H9 (cell line): ENCODE measurements at regions not wholly inside any gene's neighbourhood (a gene's known extent, or its start where the extent isn't known, plus 50 kb on each side); places are given as distances from the start of the nearest gene placed in this dataset.

Source experiments
- DNase-seq: peaks from one replicate; pipeline ENCODE4 v3.0.0-alpha.2; 2017
- H2AFZ ChIP-seq: one replicate; pipeline ENCODE4 v1.6.1; 2013; ENCODE audit warnings: mild to moderate bottlenecking, low read length, control low read depth, moderate library complexity
- H2AK5ac ChIP-seq: 2 replicates; pipeline ENCODE4 v1.6.1; 2013; ENCODE audit warnings: low read length, control low read depth, mixed read lengths; ENCODE audit not compliant: insufficient read length
- H2BK120ac ChIP-seq: one replicate; pipeline ENCODE4 v1.6.1; 2013; ENCODE audit warnings: low read depth, mild to moderate bottlenecking, low read length, control low read depth, inconsistent platforms; ENCODE audit not compliant: poor library complexity, severe bottlenecking
- H2BK12ac ChIP-seq: 2 replicates; pipeline ENCODE4 v1.6.1; 2013; ENCODE audit warnings: low read length, control low read depth, mixed read lengths, low read depth; ENCODE audit not compliant: insufficient read length
- H2BK15ac ChIP-seq: 2 replicates; pipeline ENCODE4 v1.6.1; 2013; ENCODE audit warnings: low read depth, low read length, control low read depth
- H2BK20ac ChIP-seq: one replicate; pipeline ENCODE4 v1.6.1; 2013; ENCODE audit warnings: low read depth, mild to moderate bottlenecking, low read length, control low read depth, inconsistent platforms; ENCODE audit not compliant: poor library complexity, severe bottlenecking
- H2BK5ac ChIP-seq: 2 replicates; pipeline ENCODE4 v1.6.1; 2013; ENCODE audit warnings: low read length, control low read depth, mixed read lengths; ENCODE audit not compliant: insufficient read length
- H3K14ac ChIP-seq: 2 replicates; pipeline ENCODE4 v1.6.1; 2013; ENCODE audit warnings: low read length, control low read depth; ENCODE audit not compliant: insufficient read depth
- H3K18ac ChIP-seq: 2 replicates; pipeline ENCODE4 v1.6.1; 2013; ENCODE audit warnings: low read depth, mild to moderate bottlenecking, mixed read lengths, low read length, control low read depth; ENCODE audit not compliant: insufficient read length
- H3K23ac ChIP-seq: 2 replicates; pipeline ENCODE4 v1.6.1; 2013; ENCODE audit warnings: low read length, control low read depth, mixed read lengths, low read depth; ENCODE audit not compliant: insufficient read length
- H3K23me2 ChIP-seq: 2 replicates; pipeline ENCODE4 v1.6.1; 2013; ENCODE audit warnings: low read depth, mild to moderate bottlenecking, mixed read lengths, low read length, control low read depth; ENCODE audit not compliant: insufficient read length, poor library complexity, severe bottlenecking
- H3K27ac ChIP-seq: 2 replicates; pipeline ENCODE4 v1.5.1; 2013; ENCODE audit warnings: low read length, control low read depth, mixed read lengths, low read depth; ENCODE audit not compliant: insufficient read length
- H3K27me3 ChIP-seq: 2 replicates; pipeline ENCODE4 v1.6.1; 2013; ENCODE audit warnings: low read length, control low read depth, inconsistent platforms; ENCODE audit not compliant: insufficient read depth
- H3K4ac ChIP-seq: 2 replicates; pipeline ENCODE4 v1.6.1; 2013; ENCODE audit warnings: low read depth, mild to moderate bottlenecking, control low read depth, inconsistent platforms, low read length, moderate library complexity
- H3K4me1 ChIP-seq: 2 replicates; pipeline ENCODE4 v1.6.1; 2013; ENCODE audit warnings: low read length, control low read depth, inconsistent platforms; ENCODE audit not compliant: insufficient read depth
- H3K4me2 ChIP-seq: 2 replicates; pipeline ENCODE4 v1.6.1; 2013; ENCODE audit warnings: low read length, control low read depth, mixed read lengths; ENCODE audit not compliant: insufficient read length, insufficient read depth
- H3K56ac ChIP-seq: 2 replicates; pipeline ENCODE4 v1.6.1; 2013; ENCODE audit warnings: low read depth, mild to moderate bottlenecking, mixed read lengths, low read length, control low read depth; ENCODE audit not compliant: insufficient read length
- H3K79me1 ChIP-seq: 2 replicates; pipeline ENCODE4 v1.6.1; 2013; ENCODE audit warnings: low read depth, mild to moderate bottlenecking, moderate library complexity, low read length, control low read depth, inconsistent platforms; ENCODE audit not compliant: insufficient read depth, poor library complexity, severe bottlenecking
- H3K79me2 ChIP-seq: 2 replicates; pipeline ENCODE4 v1.6.1; 2013; ENCODE audit warnings: low read length, control low read depth, inconsistent platforms; ENCODE audit not compliant: insufficient read depth
- H3K9ac ChIP-seq: 2 replicates; pipeline ENCODE4 v1.6.1; 2013; ENCODE audit warnings: low read length, control low read depth, mixed read lengths; ENCODE audit not compliant: insufficient read length; ENCODE audit errors: extremely low read depth
- H3K9me3 ChIP-seq: one replicate; pipeline ENCODE4 v1.6.1; 2013; ENCODE audit warnings: low read depth, low read length, inconsistent platforms; ENCODE audit not compliant: control insufficient read depth
- H3T11ph ChIP-seq: one replicate; pipeline ENCODE4 v1.6.1; 2013; ENCODE audit warnings: mild to moderate bottlenecking, low read length, control low read depth, inconsistent platforms
- H4K20me1 ChIP-seq: one replicate; pipeline ENCODE4 v1.6.1; 2013; ENCODE audit not compliant: control insufficient read depth, insufficient read length, insufficient read depth
- H4K5ac ChIP-seq: 2 replicates; pipeline ENCODE4 v1.6.1; 2013; ENCODE audit warnings: low read depth, mild to moderate bottlenecking, mixed read lengths, low read length, control low read depth; ENCODE audit not compliant: insufficient read length
- H4K8ac ChIP-seq: replicated peaks from 2 replicates; pipeline ENCODE4 v1.6.1; 2013; ENCODE audit warnings: low read length, control low read depth, mixed read lengths, low read depth; ENCODE audit not compliant: insufficient read length
- H4K91ac ChIP-seq: 2 replicates; pipeline ENCODE4 v1.6.1; 2013; ENCODE audit warnings: low read depth, mild to moderate bottlenecking, moderate library complexity, mixed read lengths, low read length, control low read depth; ENCODE audit not compliant: insufficient read length
- H3K27ac Mint-ChIP-seq, 3 experiments: 2 replicates in 2 of 3; 3 replicates in 1 of 3; pipeline ENCODE4 v1.8.0; 2020 to 2021; ENCODE audit warnings: mixed read lengths in 3 of 3, mild to moderate bottlenecking in 1 of 3, moderate library complexity in 1 of 3
- H3K27me3 Mint-ChIP-seq: 2 replicates; pipeline ENCODE4 v1.8.0; 2021; ENCODE audit warnings: low read depth, mild to moderate bottlenecking, moderate library complexity, mixed read lengths
- H3K36me3 Mint-ChIP-seq, 3 experiments: 2 replicates in 2 of 3; 3 replicates in 1 of 3; pipeline ENCODE4 v1.8.0; 2020 to 2021; ENCODE audit warnings: low read depth in 3 of 3, mixed read lengths in 3 of 3; ENCODE audit not compliant: insufficient read depth in 1 of 3
- H3K4me1 Mint-ChIP-seq, 2 experiments: 2 replicates each; pipeline ENCODE4 v1.8.0; 2020; ENCODE audit warnings: mixed read lengths in 2 of 2
- H3K4me3 Mint-ChIP-seq, 2 experiments: 2 replicates in 1 of 2; 3 replicates in 1 of 2; pipeline ENCODE4 v1.8.0; 2020 to 2021; ENCODE audit warnings: mild to moderate bottlenecking in 2 of 2, mixed read lengths in 2 of 2, moderate library complexity in 1 of 2
- H3K9me3 Mint-ChIP-seq, 2 experiments: 2 replicates in 1 of 2; 3 replicates in 1 of 2; pipeline ENCODE4 v1.8.0; 2020; ENCODE audit warnings: mild to moderate bottlenecking in 2 of 2, mixed read lengths in 2 of 2, moderate library complexity in 1 of 2
- WGBS: extraction: QIAGEN DNeasy Blood & Tissue Kit; methylation state at CpG from one replicate; pipeline ENCODE4 v1.1.7; 2013; ENCODE audit warnings: missing lambda C conversion rate, low lambda C conversion rate, mixed read lengths; ENCODE audit not compliant: insufficient read length; ENCODE audit errors: extremely low coverage; 5-methylcytosine and 5-hydroxymethylcytosine counted together
- TF ChIP-seq, protein P1 (sequence below): fragments of 200-600 bp; sonication (generic); conservative IDR thresholded peaks from 3 replicates; pipeline ENCODE4 v1.8.0; 2021; ENCODE audit warnings: antibody characterized with exemption, mild to moderate bottlenecking

DNA sequence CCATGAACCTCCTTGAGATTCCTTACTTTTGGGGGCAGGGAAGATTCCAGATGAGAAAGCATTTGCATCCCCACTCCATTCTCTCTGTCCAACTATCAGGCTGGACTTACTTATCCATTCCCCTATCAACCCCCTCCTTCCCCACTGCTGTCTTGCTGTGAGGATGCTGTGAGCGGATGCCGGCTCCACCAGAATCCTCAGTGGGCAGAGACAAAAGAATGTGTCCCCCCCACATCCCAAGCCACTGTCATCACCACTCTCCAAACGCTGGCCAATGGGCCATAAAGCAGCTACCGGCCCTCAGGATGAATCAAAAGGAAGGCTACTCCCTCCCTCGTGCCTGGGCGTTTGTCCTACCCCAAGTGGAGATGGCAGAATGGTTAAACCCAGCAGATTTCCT is 173.0 kb upstream of the NTF3 start:
- no peak overlapping the region for H3K27ac Mint-ChIP-seq
- no peak overlapping the region for H3T11ph ChIP-seq
- no CpG with 5 or more reads among the region's 6 CpGs for WGBS
- H2BK20ac ChIP-seq: no peak overlapping the region
- no peaks in the 10 kb centered on the region; the same call in 1 of the 2 replicates for H3K27me3 Mint-ChIP-seq
- no peaks in the 10 kb centered on the region for H3K9me3 Mint-ChIP-seq
- no peak overlapping the region for H2BK12ac ChIP-seq
- no peak overlapping the region for H4K5ac ChIP-seq
- no peaks in the 10 kb centered on the region for H3K23me2 ChIP-seq
- DNase-seq: no peak
- H2BK15ac ChIP-seq: no peak overlapping the region
- no peak overlapping the region for H2BK5ac ChIP-seq
- H3K23ac ChIP-seq: no peak overlapping the region
- no peak overlapping the region for H2AK5ac ChIP-seq
- no peak overlapping the region for H3K4me3 Mint-ChIP-seq
- H3K18ac ChIP-seq: no peak overlapping the region
- no peak overlapping the region for H3K56ac ChIP-seq
- H3K4me2 ChIP-seq: no peak overlapping the region
- H3K79me1 ChIP-seq: no peaks in the 10 kb centered on the region
- no peak overlapping the region for H3K14ac ChIP-seq
- no peak overlapping the region for H3K9ac ChIP-seq
- H3K27me3 ChIP-seq: no peaks in the 10 kb centered on the region
- TF ChIP-seq, protein P1, sequence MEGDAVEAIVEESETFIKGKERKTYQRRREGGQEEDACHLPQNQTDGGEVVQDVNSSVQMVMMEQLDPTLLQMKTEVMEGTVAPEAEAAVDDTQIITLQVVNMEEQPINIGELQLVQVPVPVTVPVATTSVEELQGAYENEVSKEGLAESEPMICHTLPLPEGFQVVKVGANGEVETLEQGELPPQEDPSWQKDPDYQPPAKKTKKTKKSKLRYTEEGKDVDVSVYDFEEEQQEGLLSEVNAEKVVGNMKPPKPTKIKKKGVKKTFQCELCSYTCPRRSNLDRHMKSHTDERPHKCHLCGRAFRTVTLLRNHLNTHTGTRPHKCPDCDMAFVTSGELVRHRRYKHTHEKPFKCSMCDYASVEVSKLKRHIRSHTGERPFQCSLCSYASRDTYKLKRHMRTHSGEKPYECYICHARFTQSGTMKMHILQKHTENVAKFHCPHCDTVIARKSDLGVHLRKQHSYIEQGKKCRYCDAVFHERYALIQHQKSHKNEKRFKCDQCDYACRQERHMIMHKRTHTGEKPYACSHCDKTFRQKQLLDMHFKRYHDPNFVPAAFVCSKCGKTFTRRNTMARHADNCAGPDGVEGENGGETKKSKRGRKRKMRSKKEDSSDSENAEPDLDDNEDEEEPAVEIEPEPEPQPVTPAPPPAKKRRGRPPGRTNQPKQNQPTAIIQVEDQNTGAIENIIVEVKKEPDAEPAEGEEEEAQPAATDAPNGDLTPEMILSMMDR: no peak
- no peaks in the 10 kb centered on the region; the same call in 1 of the 2 replicates for H3K4me1 ChIP-seq
- no peak overlapping the region for H4K91ac ChIP-seq
- H2AFZ ChIP-seq: no peak overlapping the region
- no peaks in the 10 kb centered on the region for H3K9me3 ChIP-seq
- no peak overlapping the region for H3K4ac ChIP-seq
- H2BK120ac ChIP-seq: no peak overlapping the region
- H3K4me1 Mint-ChIP-seq: peaks cover 19 to 21% of the 10 kb centered on the region in 2 experiments
- H4K8ac ChIP-seq: no peak overlapping the region
- H3K36me3 Mint-ChIP-seq: no peaks in the 10 kb centered on the region
- H3K27ac ChIP-seq: no peak overlapping the region
- H3K79me2 ChIP-seq: no peaks in the 10 kb centered on the region
- H4K20me1 ChIP-seq: no peaks in the 10 kb centered on the region
